ENCODE measurements at regions not wholly inside any gene's neighbourhood (a gene's known extent, or its start where the extent isn't known, plus 50 kb on each side); places are given as distances from the start of the nearest gene placed in this dataset.

- TF ChIP-seq CTCF (IDR thresholded peaks at IDR 0.05) (no peak), POLR2A (IDR thresholded peaks at IDR 0.05) (no peak), POLR2AphosphoS5 (IDR thresholded peaks at IDR 0.05; ENCODE audit: insufficient read depth in 1 of 2, low read depth in 1 of 2) (no peak)
These were observed 186.5 kb downstream of the TUSC7 start for GRCh38 chr3:116896116-116896515.
